ENCODE measurements at regions not wholly inside any gene's neighbourhood (a gene's known extent, or its start where the extent isn't known, plus 50 kb on each side); places are given as distances from the start of the nearest gene placed in this dataset.
A peak's percentile ranks its signal among the peaks of the same experiment; 100 is the strongest.

DNA sequence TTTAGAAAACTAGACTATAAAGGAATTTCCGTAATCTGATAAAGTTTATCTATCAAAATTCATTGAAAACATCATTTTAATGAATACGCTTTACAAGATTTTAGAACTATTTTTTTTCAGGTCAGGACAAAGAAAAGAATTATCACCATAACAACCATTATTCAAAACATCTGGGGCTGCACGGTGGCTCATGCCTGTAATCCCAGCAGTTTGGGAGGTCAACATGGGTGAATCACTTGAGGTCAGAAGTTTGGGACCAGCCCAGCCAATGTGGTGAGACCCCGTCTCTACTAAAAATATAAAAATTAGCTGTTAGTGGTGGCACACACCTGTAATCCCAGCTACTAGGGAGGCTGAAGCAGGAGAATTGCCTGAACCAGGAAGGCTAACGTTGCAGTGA, 260.4 kb downstream of the WNT5A start:
- DNase-seq = no peak

DNA sequence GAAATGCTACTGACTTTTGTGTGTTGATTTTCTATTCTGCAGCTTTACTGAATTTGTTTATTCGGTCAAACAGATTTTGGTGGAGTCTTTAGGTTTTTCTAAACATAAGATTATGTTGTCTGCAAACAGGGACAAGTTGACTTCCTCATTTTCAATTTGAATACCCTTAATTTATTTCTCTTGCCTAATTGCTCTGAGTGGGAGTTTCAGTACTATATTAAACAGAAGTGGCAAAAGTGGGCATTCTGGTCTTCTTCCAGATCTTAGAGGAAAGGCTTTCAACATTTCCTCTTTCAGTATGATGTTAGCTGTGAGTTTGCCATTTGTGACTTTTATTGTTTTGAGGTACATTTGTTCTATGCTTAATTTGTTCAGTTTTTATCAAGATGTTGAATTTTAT, 268.5 kb downstream of the WNT5A start:
- DNase-seq = no peak

DNA sequence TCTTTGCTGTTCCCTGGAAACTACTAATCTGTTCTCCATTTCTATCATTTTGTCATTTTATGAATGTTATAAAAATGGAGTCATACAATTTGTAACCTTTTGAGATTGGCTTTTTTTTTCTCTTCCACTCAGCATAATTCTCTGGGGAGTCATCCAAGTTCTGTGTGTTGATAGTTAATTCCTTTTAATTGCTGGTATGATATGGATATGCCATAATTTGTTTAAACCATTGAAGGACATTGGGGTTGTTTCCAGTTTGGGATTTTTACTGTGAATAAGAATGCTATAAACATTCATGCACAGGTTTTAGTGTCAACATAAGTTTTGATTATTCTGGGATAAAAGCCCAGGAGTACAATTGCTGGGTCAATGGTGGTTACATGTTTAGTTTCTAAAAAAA, 279.4 kb downstream of the WNT5A start:
- DNase-seq = no peak

DNA sequence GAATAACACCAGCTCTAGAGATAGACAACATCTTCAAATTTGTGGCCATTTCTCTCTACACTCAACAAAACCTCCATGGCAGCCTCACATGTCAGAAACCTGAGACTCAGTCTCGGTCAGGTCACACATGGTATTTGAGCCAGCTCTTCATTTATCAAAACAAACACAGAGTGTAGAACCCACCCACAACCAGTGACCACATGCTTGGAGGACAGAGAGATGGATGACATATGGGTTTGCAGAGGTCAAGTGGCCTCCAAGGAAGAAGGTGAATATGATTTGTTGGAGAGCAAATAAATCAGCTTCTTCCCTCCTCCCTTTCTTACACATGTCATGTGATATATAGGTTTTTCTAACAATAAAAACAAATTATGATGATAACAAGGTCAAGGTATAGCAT, 278.1 kb upstream of the LRTM1 start:
- no peak for DNase-seq

DNA sequence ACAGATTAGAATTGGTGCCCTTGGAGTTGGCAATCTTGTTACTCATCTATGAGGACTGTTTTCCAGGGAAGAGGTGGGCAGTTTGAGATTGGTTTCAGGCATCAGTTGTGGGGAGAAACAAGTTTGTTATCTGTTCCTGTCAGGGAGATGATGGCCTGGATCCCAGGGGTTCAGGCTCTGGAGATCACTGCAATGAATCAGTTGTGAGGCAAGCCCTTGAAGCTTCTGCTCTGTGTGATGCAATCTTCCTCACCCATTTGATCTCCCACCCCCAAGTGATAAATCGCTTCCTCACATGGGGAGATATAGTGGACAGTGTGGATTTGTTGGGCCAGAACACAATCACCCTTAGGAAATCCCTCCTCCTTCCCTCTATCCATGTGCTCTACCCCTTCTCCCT, 276.6 kb upstream of the LRTM1 start:
- no peak for DNase-seq

DNA sequence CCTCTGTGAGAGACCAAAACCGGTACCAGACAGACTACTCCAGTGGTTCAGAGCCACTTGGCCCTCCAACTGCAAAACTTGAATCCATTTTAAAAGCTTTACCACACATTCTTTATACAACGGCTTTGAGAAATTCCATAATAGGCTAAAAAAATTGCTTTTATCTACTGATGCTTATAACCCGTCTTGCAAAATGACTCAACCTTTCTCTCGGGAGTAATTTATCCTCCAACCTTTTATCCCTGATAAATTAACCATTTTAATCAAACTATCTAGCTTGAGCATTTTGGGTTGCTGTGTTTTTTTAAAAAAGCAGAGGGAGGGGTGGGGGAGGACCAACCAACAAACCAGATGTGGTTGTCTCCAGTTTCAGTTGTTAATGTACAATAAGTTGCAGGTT, 275.7 kb upstream of the LRTM1 start:
- peak; percentile 55 for DNase-seq

DNA sequence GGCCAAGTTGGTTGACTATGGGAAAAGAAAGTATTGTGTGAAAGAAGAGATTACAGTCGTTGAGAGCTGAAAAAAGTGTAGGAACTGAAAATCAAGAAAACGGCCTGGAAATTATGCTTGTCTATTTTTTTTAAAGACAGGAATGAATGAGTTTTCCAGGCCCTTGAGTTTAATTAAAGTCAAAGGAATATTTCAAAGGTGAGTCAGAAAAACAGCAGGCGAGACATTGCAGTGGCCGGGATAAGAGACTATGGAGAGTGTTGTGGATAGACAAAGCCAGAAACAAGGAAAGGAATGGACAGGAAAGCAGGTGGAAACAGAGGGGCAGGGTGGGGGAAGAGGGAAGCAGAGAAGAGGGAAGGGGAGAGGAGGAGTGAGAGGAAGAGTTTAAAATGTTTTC, 275.1 kb upstream of the LRTM1 start:
- DNase-seq = peak; percentile 81

DNA sequence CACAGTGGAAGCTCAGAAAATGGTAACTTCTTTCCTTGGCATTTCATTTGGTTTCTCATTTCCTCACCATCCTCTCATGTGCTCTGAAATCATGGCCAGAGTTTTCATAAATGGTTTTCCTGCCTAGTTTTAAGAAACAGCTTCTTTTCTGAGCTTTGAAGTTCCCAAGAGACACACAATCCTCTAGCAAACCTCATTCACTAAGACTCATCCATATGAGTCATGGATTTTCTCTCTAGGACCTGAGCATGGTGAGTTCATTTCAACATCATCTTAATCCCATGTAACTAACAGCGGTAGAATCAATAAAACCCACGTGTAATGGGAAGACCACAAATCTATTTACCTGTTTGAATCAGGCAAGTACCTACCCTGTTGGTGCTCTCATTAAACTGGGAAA, 274.5 kb upstream of the LRTM1 start:
- DNase-seq = peak; percentile 96

DNA sequence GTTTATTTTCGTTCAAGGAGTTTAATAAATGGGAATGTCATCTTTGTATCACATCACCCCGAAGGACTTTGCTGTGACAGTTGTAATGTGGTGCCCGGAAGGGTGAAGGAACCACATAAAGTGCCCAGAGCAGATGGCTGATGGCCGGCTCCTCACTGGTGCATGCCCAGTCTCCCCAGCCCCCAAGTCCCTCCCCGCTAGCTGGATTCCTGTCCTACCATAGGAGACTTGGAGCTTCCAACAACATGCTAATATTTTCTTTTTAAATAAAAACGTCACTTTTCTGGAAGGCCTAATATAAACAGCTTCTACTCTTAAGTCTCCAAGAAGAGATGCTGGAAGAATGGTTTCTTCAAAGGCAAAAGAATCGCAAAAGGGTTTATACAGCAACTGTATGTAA, 273.9 kb upstream of the LRTM1 start:
- DNase-seq = peak; percentile 78

DNA sequence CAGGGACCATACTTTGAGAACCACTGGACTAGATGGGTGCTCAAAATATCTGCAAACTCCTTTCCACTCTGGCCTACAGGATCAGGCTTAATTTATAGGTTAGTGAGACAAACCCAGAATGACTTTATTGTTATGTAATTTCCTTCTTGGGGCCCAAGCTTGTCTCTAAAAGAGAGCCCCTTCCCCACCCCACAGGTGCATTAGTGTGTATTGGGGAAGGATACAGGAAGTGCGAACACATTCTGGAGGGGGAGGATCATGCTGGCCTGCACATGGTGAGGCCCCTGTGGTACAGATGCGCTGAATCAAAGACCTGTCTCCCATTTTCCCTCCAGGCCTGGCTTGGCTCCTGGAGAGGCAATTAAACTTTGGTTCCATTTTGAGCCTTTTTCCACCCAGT, 273.0 kb upstream of the LRTM1 start:
- DNase-seq = no peak

DNA sequence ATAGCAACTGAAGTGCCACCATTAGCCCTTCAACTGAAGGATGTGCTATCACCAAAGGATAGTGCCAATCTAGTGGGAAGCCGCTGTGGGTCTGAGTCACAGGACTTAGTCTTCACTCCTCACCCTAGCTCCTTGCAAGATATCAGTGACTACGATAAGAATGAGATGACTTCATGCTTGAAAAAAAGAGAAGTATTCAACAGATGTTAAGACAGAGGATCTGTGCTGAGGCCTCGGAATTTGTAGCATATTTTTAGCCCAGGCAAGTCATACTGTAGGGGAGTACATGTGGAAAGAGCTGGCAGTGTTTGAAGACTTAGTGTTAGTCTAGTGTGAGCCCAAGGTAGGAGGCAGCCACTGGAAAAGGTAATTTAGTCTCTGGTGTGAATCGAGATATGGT, 270.7 kb upstream of the LRTM1 start:
- peak; percentile 99 for DNase-seq

DNA sequence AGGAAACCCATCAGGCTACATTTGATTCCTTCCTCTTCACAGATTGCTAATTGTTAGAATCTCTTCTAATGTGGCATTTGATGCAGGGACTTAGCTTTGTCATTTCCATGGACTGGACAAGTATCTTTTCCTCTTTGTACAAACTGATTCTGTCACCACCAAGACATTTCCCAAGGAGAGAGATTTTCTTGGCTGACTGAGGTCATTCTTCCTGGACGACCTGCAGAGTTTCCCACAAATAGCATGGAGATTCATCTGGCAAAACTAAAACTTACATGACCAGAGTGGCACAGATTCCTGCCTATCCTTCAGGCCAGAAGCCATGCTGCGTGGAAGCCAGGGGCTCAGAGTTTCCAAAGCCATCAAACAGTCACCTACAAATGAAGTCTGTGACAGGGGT, 269.2 kb upstream of the LRTM1 start:
- DNase-seq = peak; percentile 67

DNA sequence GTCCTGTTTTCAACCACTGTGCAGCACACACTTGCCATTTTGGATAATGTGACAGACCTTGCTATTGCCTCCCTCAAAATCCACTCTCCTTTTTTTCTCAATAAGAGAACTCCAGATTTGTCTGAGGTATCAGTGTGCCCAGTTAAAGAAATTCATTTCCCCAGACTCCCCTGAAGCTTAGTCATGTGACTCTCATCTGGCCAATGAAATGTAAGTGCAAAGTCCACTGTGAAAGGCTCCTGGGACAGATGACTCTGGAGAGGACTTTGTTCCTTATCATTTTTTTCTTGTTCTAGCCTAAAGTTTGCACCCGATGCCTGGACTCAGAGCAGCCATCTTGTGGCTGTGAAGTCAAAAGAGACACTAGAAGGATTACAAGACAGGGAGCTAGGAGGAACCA, 268.6 kb upstream of the LRTM1 start:
- DNase-seq = no peak

DNA sequence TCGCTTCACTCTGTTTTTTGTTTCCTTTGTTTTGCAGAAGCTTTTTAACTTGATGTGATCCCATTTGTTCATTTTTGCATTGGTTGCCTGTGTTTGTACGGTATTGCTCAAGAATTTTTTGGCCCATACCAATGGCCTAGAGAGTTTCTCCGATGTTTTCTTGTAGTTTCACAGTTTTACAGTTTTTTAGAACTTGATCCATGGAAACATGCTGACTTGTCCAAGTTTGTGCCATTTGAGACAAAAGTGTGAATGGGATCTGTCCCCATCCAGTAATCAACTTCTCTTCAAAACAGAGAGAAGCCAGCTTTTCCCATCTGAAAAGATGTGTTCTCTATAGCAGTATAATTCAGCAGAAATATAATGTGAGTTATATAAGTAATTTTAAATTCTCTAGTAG, 266.5 kb upstream of the LRTM1 start:
- DNase-seq = no peak

DNA sequence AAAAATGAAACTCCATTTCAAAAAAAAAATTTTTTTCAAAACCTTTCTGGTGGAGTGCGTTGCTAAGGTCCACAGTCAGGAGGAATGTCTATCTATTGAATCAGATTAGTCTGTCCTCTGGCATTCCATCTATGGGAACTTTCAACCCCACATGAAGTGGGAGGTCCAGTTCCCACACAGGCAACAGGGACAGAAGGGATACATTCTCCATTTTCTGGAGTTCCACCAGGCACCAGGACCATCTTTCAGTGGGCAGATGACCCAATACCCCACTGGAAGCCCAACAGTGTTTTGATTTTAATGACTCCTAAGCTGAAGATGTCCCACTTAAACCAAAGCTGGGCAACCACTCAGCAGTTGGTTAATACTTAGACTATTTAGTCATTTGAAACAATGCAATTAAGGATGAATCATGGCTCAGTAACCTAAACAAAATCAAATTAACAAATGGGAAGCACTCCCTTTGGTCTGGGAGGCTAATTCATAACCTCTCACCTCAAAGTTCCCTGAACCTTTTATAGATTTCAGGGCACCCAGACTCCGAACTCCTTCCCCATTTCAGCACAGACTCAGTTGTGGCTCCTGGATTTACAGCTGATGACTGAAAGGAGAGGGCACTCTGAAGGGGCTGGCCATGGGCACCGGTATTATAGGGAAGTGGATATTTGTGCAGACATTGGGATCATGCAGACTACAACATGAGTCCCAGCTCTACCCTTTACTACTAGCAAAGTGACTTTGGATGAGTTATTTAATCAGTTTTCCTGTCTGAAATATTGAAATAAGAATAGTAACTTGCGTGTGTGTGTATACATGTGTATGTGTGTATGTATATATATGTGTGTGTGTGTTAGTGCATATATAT, 264.3 kb upstream of the LRTM1 start:
- DNase-seq = peak; percentile 100

DNA sequence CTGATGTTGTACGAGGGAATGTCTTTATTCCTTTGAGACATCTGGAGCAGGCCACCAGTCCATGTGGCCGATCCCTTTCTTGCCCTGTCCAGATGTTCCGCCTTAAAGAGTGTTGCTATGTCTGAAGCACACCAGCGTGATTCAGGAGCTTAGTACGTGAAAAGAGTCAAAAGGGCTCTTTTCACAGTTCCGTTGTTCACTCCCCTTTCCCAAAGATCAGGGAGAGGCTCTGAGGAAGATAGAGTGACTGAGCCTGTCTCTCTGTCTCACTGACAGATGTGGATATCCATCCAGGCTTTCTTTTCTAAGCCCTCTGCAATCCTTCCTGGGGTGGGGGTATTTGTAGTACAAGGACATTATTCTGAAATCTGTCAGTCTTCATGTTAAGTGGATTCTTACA, 262.5 kb upstream of the LRTM1 start:
- peak; percentile 94 for DNase-seq

DNA sequence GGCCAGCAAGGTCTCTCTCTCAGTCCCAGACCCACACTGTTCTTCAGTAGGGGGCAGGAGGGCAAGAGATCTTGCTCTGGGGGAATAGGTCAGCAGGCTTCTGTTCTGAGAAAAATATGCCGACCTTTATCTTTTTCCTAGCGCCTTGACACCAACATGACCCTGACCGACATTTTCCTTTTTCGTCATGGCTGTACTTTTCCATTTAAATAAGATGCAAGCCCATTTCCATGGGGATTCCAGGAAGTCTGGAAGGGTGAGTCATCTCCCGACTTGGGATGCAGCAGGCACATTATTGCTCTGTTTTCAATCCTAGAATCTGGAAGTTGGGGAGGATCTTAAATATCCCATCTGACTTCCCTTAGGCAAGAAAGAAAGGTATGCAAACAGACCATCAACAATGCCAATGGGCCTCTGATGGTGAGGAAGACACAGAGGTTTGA, 261.5 kb upstream of the LRTM1 start:
- peak; percentile 99 for DNase-seq

DNA sequence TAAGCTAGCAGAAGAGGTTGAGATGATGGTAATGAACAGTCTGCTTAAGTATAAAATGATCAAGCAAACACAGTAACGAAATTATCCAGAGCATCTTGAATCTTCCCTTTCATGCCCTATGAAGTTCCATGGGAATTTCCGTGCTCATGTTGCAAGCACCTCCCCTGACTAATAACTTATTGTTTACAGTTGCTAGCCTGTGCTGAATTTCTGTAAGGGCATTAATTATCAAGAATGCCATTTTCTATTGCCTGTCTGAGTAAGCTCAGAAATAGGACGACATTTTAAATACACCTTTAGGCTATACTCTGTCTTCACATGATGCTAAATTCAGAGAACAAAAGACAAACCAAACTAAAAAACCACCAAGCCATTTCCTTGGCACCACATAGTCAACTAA, 257.5 kb upstream of the LRTM1 start:
- peak; percentile 46 for DNase-seq

DNA sequence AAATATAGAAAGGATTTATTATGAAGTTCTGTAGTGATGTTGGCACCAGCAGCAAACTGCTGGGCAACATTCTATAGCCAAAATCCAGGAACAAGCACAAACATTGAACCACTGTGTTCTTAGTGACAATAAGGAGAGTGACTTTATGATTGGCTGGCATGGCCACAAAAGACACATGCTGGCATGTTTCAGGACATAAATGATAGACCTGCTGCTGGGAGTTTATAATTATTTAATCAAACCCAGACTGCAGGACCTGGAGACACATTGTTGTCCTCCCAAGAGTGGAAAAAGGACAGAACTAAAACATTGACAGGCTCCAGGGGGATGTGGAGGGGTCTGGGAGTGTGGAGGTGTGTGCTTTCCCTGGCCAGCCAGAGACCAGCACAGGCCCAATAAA, 255.3 kb upstream of the LRTM1 start:
- no peak for DNase-seq

DNA sequence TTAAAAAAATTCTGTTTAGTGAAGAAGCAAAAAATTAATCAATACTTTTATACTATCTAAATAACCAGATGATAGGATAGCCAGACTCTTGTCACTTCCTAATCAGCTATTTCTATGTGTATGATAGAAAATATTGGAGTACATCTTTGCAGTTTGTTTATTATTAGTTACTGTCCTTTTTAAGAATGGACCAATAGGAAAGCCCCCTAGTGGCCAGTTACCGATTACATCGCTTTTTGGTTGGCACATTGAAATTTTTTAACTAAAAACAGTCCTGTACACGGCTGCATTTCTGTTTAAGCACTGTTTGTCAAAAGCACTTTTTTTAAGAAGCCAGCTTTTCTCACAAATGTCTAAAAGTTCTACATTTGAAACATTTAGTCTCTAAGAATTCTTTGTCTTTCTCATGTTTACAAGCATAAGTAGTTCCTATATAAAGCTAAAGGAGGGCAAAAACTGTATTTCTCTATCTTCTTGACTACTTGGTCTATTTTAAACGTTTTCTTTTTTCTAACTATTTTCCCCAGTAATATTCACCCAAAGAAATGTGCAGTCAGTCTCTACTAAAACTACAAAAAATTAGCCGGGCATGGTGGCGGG, 253.2 kb upstream of the LRTM1 start:
- DNase-seq = peak; percentile 61

DNA sequence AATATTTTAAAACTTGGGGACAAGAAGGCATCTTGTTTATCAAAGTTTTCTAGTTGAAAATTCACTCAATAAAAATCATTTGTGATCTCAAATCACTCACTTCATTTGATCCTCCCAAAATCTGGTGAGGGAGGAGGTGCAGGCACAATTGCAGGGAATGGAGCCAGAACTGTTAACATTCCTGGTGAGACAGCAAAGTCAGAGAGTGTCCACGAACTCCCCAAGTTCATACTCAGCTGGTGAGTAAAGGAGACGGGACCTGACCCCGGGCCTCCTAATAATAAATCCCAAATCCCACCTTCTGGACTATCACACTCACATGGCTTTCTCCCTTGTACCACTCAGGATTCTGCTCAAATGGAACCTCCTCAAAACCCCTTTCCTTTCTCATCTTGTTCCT, 252.3 kb upstream of the LRTM1 start:
- DNase-seq = peak; percentile 54

DNA sequence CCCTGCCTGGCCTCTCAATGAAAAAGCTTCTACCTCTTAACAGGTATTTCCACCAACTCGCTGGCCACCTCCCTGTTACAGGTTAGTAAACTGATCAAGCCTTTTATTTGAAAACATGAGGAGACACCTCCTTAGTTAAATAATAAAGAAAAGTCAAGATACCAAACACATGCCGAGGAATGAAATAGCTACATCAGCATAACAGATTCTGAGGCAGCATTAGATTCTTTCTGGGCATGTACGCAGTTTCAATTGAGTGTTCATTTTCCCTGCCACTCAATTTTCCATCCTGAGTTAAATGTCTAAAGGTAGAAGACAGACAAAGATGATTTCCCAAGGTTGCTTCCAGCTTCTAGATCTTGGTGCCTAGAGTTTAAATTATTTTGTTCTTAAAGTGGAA, 250.5 kb upstream of the LRTM1 start:
- no peak for DNase-seq

DNA sequence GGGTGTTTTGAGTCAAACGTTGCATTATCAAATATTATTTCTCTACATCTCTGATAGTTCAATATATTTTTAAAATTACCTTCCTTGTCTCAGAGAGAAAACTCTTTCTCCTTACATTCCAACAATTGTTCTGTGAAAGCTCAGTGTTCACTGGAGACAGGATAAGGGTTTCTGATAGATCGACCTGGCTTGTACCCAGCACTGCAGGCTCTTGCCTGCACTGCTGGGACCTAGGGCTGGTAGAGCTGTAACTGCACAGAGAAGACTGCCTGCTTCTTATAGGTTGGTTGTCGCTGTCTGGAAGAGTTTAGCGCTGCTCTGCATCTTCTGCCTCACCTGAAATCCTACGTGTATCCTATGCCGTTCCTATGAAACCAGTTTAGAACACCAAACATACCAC, 249.9 kb upstream of the LRTM1 start:
- DNase-seq = no peak

DNA sequence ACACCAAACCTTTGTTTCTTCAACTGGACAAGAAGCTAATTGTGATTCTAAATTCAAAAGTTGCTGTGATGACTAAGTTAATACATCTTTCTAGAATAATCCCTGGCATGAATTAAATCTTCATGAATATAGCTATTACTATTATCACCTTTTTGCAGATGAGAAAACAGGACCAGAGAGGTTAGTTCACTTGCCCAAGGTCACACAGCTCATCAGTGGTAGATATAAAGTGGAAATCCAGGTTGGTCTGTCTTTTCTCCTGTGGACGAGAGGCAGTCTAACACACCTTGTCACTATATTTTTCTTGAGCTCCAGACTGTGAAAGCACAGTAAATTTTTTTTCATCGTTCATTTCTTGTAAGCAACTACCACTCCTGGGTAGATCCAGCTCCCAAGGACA, 247.6 kb upstream of the LRTM1 start:
- DNase-seq = no peak

DNA sequence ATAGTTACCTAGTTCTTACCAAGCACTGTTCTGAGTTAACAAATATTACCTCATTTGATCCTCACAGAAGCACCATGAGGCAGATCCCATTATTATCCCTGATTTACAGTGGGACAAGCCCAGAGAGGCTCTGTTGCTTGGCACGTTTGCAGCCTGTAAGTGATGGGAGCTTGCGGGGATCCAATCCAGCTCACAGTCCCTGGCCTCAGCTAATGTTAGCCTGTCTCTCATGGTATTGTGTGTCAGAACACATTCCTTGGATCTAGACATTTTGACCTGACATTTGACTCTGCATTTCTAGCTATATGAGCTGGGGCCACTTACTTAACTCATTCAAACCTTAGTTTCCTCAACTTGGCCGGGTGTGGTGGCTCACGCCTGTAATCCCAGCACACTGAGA, 246.9 kb upstream of the LRTM1 start:
- no peak for DNase-seq

All from fibroblast of skin of back (primary cell).